Neural cell (in vitro differentiated cells): ENCODE measurements at regions not wholly inside any gene's neighbourhood (a gene's known extent, or its start where the extent isn't known, plus 50 kb on each side); places are given as distances from the start of the nearest gene placed in this dataset.

ENCODE experiments used
- H2AFZ ChIP-seq: fragments of 200-600, 300-800 bp; sonication (generic), shearing (Covaris generic); 2 replicates; pipeline ENCODE4 v1.6.0; 2014; ENCODE audit warnings: low read depth, mild to moderate bottlenecking, antibody characterized with exemption, low read length, moderate library complexity
- H3F3A ChIP-seq: fragments of 200-600 bp; shearing (Covaris generic); 2 replicates; pipeline ENCODE4 v1.6.1; 2016; ENCODE audit warnings: mild to moderate bottlenecking, moderate library complexity, mixed read lengths, antibody characterized with exemption, low read length; ENCODE audit not compliant: insufficient read depth, poor library complexity, severe bottlenecking
- H3K27ac ChIP-seq: fragments of 200-600, 300-800 bp; sonication (generic), shearing (Covaris generic); 2 replicates; pipeline ENCODE4 v1.5.1; 2014; ENCODE audit warnings: mild to moderate bottlenecking, low read length, moderate library complexity
- H3K27me3 ChIP-seq: fragments of 300-800, 200-600 bp; sonication (generic), shearing (Covaris generic); 2 replicates; pipeline ENCODE4 v1.6.0; 2014; ENCODE audit warnings: mild to moderate bottlenecking, low read depth, low read length, moderate library complexity; ENCODE audit not compliant: insufficient read depth
- H3K36me3 ChIP-seq: fragments of 300-800, 200-600 bp; sonication (generic), shearing (Covaris generic); 2 replicates; pipeline ENCODE4 v1.5.1; 2014; ENCODE audit warnings: mild to moderate bottlenecking, antibody characterized with exemption, low read length, moderate library complexity; ENCODE audit not compliant: insufficient read depth
- H3K4me2 ChIP-seq: fragments of 300-800, 200-600 bp; sonication (generic), shearing (Covaris generic); 2 replicates; pipeline ENCODE4 v1.6.0; 2014; ENCODE audit warnings: mild to moderate bottlenecking, low read length
- H3K4me3 ChIP-seq: fragments of 300-800, 200-600 bp; sonication (generic), shearing (Covaris generic); 2 replicates; pipeline ENCODE4 v1.5.1; 2014; ENCODE audit warnings: mild to moderate bottlenecking, low read length, moderate library complexity
- H3K79me2 ChIP-seq: fragments of 200-600 bp; shearing (Covaris generic); replicated peaks from 2 replicates; pipeline ENCODE4 v1.6.0; 2014; ENCODE audit warnings: mild to moderate bottlenecking, low read length, moderate library complexity; ENCODE audit not compliant: insufficient read depth
- H3K9ac ChIP-seq: fragments of 300-800, 200-600 bp; sonication (generic), shearing (Covaris generic); 2 replicates; pipeline ENCODE4 v1.6.1; 2016; ENCODE audit warnings: mild to moderate bottlenecking, low read length, mixed read lengths
- H3K9me2 ChIP-seq: fragments of 200-600 bp; shearing (Covaris generic); 2 replicates; pipeline ENCODE4 v1.6.1; 2016; ENCODE audit warnings: mild to moderate bottlenecking, low read length, mixed read lengths; ENCODE audit not compliant: insufficient read depth
- H3K9me3 ChIP-seq: fragments of 200-600, 300-800 bp; sonication (generic), shearing (Covaris generic); 2 replicates; pipeline ENCODE4 v1.6.1; 2016; ENCODE audit warnings: mild to moderate bottlenecking, mixed run types, low read length, moderate library complexity, mixed read lengths
- H4K20me1 ChIP-seq: fragments of 200-600 bp; shearing (Covaris generic); 2 replicates; pipeline ENCODE4 v1.6.1; 2016; ENCODE audit warnings: mild to moderate bottlenecking, mixed run types; ENCODE audit not compliant: insufficient read depth
- CTCF ChIP-seq: fragments of 450-650 bp; IDR thresholded peaks from 2 replicates; pipeline ENCODE4 v1.5.1; 2014; ENCODE audit warnings: antibody characterized with exemption, mild to moderate bottlenecking, moderate library complexity; ENCODE audit not compliant: poor library complexity, severe bottlenecking
- EP300 ChIP-seq: fragments of 450-650 bp; conservative IDR thresholded peaks from 2 replicates; pipeline ENCODE4 v1.6.1; 2014; ENCODE audit warnings: antibody characterized with exemption, mild to moderate bottlenecking, moderate library complexity; ENCODE audit not compliant: poor library complexity, severe bottlenecking
- EZH2 ChIP-seq: fragments of 200-600, 300-800 bp; shearing (Covaris generic), sonication (generic); IDR thresholded peaks from 2 replicates; pipeline ENCODE4 v1.6.1; 2014; ENCODE audit warnings: antibody characterized with exemption, low read length, borderline replicate concordance, mild to moderate bottlenecking; ENCODE audit not compliant: insufficient read depth, poor library complexity, severe bottlenecking
- MXI1 ChIP-seq: fragments of 450-650 bp; conservative IDR thresholded peaks from 2 replicates; pipeline ENCODE4 v1.6.1; 2014; ENCODE audit warnings: antibody characterized with exemption, mild to moderate bottlenecking; ENCODE audit not compliant: poor library complexity, severe bottlenecking
- POLR2AphosphoS5 ChIP-seq: IDR thresholded peaks from 2 replicates; pipeline ENCODE4 v1.6.1; 2012
- RAD21 ChIP-seq: fragments of 450-650 bp; conservative IDR thresholded peaks from 2 replicates; pipeline ENCODE4 v1.6.1; 2014; ENCODE audit warnings: antibody characterized with exemption, mild to moderate bottlenecking, moderate library complexity
- REST ChIP-seq: IDR thresholded peaks from 2 replicates; pipeline ENCODE4 v1.6.1; 2012; ENCODE audit warnings: borderline replicate concordance
- SMC3 ChIP-seq: fragments of 450-650 bp; conservative IDR thresholded peaks from 2 replicates; pipeline ENCODE4 v1.6.1; 2014; ENCODE audit warnings: antibody characterized with exemption, mild to moderate bottlenecking, moderate library complexity; ENCODE audit not compliant: poor library complexity
- TAF1 ChIP-seq: IDR thresholded peaks from 2 replicates; pipeline ENCODE4 v1.6.1; 2012; ENCODE audit warnings: low read depth

GRCh38 chr2:397521-397920 is 109.6 kb upstream of the ALKAL2 start:
- H3K4me2 ChIP-seq: no peak overlapping the region
- H3F3A ChIP-seq: no peaks in the 10 kb centered on the region
- H3K27me3 ChIP-seq: no peaks in the 10 kb centered on the region
- no peak overlapping the region for H3K4me3 ChIP-seq
- H3K9ac ChIP-seq: no peak overlapping the region
- no peak overlapping the region for H3K27ac ChIP-seq
- TF ChIP-seq RAD21 (no peak), CTCF (no peak), MXI1 (no peak), REST (no peak), EZH2 (no peak), EP300 (no peak), POLR2AphosphoS5 (no peak), TAF1 (no peak), SMC3 (no peak)
- no peaks in the 10 kb centered on the region for H3K9me2 ChIP-seq
- H3K79me2 ChIP-seq: no peaks in the 10 kb centered on the region
- H3K36me3 ChIP-seq: no peaks in the 10 kb centered on the region
- H4K20me1 ChIP-seq: no peaks in the 10 kb centered on the region
- no peaks in the 10 kb centered on the region for H3K9me3 ChIP-seq
- no peak overlapping the region for H2AFZ ChIP-seq

- H3K27me3 ChIP-seq: no peaks in the 10 kb centered on the region
- no peak overlapping the region for H3K27ac ChIP-seq
- no peak overlapping the region for H3K9ac ChIP-seq
- no peaks in the 10 kb centered on the region for H3K36me3 ChIP-seq
- no peak overlapping the region for H3K4me2 ChIP-seq
- TF ChIP-seq TAF1 (no peak), CTCF (no peak), REST (no peak), EP300 (no peak), MXI1 (no peak), RAD21 (no peak), POLR2AphosphoS5 (no peak), SMC3 (no peak), EZH2 (no peak)
- no peaks in the 10 kb centered on the region for H4K20me1 ChIP-seq
- no peaks in the 10 kb centered on the region for H3K79me2 ChIP-seq
- H3K9me3 ChIP-seq: no peaks in the 10 kb centered on the region
- H2AFZ ChIP-seq: no peak overlapping the region
- H3K9me2 ChIP-seq: no peaks in the 10 kb centered on the region
- no peak overlapping the region for H3K4me3 ChIP-seq
- no peaks in the 10 kb centered on the region for H3F3A ChIP-seq
Measured at GRCh38 chr2:396903-397302, 109.0 kb upstream of the ALKAL2 start.
